H1 (cell line): ENCODE measurements at regions not wholly inside any gene's neighbourhood (a gene's known extent, or its start where the extent isn't known, plus 50 kb on each side); places are given as distances from the start of the nearest gene placed in this dataset.

Experiments
- CTBP2 ChIP-seq: IDR thresholded peaks from 2 replicates; pipeline ENCODE4 v1.7.0; 2011; ENCODE audit warnings: borderline replicate concordance, mild to moderate bottlenecking, moderate library complexity, mixed read lengths, low read length; ENCODE audit not compliant: insufficient read depth, insufficient read length
- POLR2AphosphoS5 ChIP-seq: IDR thresholded peaks from 2 replicates; pipeline ENCODE4 v1.6.1; 2011; ENCODE audit warnings: low read depth, low read length
- RXRA ChIP-seq: IDR thresholded peaks from 2 replicates; pipeline ENCODE4 v1.6.1; 2011; ENCODE audit warnings: low read depth, mild to moderate bottlenecking, low read length, moderate library complexity; ENCODE audit not compliant: insufficient read depth
- TAF1 ChIP-seq: IDR thresholded peaks from 2 replicates; pipeline ENCODE4 v1.6.1; 2011; ENCODE audit warnings: mild to moderate bottlenecking, low read depth, low read length

DNA sequence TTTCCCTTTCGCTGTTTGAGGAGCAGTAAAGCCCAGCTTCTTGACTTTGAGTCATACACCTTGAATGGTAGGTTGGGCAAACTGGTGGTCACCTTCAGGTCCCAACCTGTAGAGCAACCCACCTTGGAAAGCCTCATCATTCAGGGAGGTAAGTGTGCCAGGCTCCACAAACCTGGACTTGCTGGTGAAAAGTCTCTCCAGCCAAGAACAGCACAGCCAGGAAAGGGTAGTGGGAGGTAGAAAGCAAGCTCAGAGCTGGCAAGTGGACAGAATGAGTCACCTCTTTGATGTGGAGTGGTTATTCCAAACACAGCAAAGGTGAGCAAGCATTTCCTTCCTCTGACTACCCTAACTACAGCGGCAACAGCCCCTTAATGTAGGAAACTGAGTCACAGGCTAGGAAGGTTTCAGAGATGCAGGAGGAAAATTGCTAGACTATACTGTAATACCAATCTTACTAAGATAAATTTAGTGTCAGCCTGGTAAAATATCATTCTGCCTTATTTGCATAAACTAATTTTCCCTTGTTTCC lies 117.5 kb upstream of the MTAP start (continued):
- TF ChIP-seq CTBP2 (no peak), RXRA (no peak), POLR2AphosphoS5 (no peak), TAF1 (no peak)
